OCI-LY1 (cell line): ENCODE measurements at regions not wholly inside any gene's neighbourhood (a gene's known extent, or its start where the extent isn't known, plus 50 kb on each side); places are given as distances from the start of the nearest gene placed in this dataset.

Source experiments
- H2AFZ ChIP-seq: fragments of 200-600 bp; sonication (generic), shearing (Covaris generic); 2 replicates; pipeline ENCODE4 v1.6.0; 2014; ENCODE audit warnings: antibody characterized with exemption, mild to moderate bottlenecking, low read length
- H3F3A ChIP-seq: fragments of 200-600 bp; sonication (generic), shearing (Covaris generic); 2 replicates; pipeline ENCODE4 v1.6.0; 2014; ENCODE audit warnings: mild to moderate bottlenecking, antibody characterized with exemption, low read length, moderate library complexity; ENCODE audit not compliant: insufficient read depth
- H3K27ac ChIP-seq: fragments of 200-600 bp; sonication (generic); 2 replicates; pipeline ENCODE4 v1.5.1; 2014; ENCODE audit warnings: low read length, mixed run types, mild to moderate bottlenecking, low read depth; ENCODE audit not compliant: poor library complexity, severe bottlenecking
- H3K27me3 ChIP-seq: fragments of 200-600 bp; sonication (generic); 2 replicates; pipeline ENCODE4 v1.6.0; 2014; ENCODE audit warnings: antibody characterized with exemption, mild to moderate bottlenecking, low read length, moderate library complexity; ENCODE audit not compliant: insufficient read depth
- H3K36me3 ChIP-seq: fragments of 200-600 bp; sonication (generic); 2 replicates; pipeline ENCODE4 v1.6.1; 2014; ENCODE audit warnings: mild to moderate bottlenecking, antibody characterized with exemption, low read length, moderate library complexity, mixed read lengths; ENCODE audit not compliant: insufficient read depth
- H3K4me1 ChIP-seq: fragments of 200-600 bp; sonication (generic); 2 replicates; pipeline ENCODE4 v1.5.1; 2014; ENCODE audit warnings: mild to moderate bottlenecking, low read length, moderate library complexity; ENCODE audit not compliant: insufficient read depth, severe bottlenecking
- H3K4me2 ChIP-seq: fragments of 200-600 bp; sonication (generic), shearing (Covaris generic); 2 replicates; pipeline ENCODE4 v1.6.1; 2014; ENCODE audit warnings: low read length
- H3K4me3 ChIP-seq: fragments of 200-600 bp; sonication (generic); 2 replicates; pipeline ENCODE4 v1.5.1; 2014; ENCODE audit warnings: low read length, low read depth, mild to moderate bottlenecking, mixed read lengths; ENCODE audit not compliant: poor library complexity, severe bottlenecking
- H3K79me2 ChIP-seq: fragments of 200-600 bp; shearing (Covaris generic); 2 replicates; pipeline ENCODE4 v1.6.1; 2016; ENCODE audit warnings: mixed run types, low read length, mixed read lengths; ENCODE audit not compliant: insufficient read depth
- H3K9ac ChIP-seq: fragments of 200-600 bp; sonication (generic), shearing (Covaris generic); 2 replicates; pipeline ENCODE4 v1.6.1; 2014; ENCODE audit warnings: mild to moderate bottlenecking, low read length, mixed read lengths
- H3K9me2 ChIP-seq: fragments of 200-600 bp; sonication (generic), shearing (Covaris generic); 2 replicates; pipeline ENCODE4 v1.6.1; 2014; ENCODE audit warnings: low read depth, mild to moderate bottlenecking, low read length, mixed read lengths
- H3K9me3 ChIP-seq: fragments of 200-600 bp; shearing (Covaris generic); 2 replicates; pipeline ENCODE4 v1.6.1; 2014; ENCODE audit warnings: low read length, mixed read lengths
- H4K20me1 ChIP-seq: fragments of 200-600 bp; sonication (generic), shearing (Covaris generic); 2 replicates; pipeline ENCODE4 v1.6.0; 2016; ENCODE audit warnings: mild to moderate bottlenecking, low read length; ENCODE audit not compliant: insufficient read depth
- EZH2 ChIP-seq: fragments of 200-600 bp; sonication (generic), shearing (Covaris generic); IDR thresholded peaks from 2 replicates; pipeline ENCODE4 v1.8.0; 2017; ENCODE audit warnings: borderline replicate concordance, mixed run types, mild to moderate bottlenecking, antibody characterized with exemption, low read length, moderate library complexity, mixed read lengths
- TF ChIP-seq, protein P1 (sequence below): fragments of 200-600 bp; sonication (generic), shearing (Covaris generic); IDR thresholded peaks from 2 replicates; pipeline ENCODE4 v1.5.1; 2017; ENCODE audit warnings: mild to moderate bottlenecking, antibody characterized with exemption, low read length, moderate library complexity, mixed read lengths

DNA sequence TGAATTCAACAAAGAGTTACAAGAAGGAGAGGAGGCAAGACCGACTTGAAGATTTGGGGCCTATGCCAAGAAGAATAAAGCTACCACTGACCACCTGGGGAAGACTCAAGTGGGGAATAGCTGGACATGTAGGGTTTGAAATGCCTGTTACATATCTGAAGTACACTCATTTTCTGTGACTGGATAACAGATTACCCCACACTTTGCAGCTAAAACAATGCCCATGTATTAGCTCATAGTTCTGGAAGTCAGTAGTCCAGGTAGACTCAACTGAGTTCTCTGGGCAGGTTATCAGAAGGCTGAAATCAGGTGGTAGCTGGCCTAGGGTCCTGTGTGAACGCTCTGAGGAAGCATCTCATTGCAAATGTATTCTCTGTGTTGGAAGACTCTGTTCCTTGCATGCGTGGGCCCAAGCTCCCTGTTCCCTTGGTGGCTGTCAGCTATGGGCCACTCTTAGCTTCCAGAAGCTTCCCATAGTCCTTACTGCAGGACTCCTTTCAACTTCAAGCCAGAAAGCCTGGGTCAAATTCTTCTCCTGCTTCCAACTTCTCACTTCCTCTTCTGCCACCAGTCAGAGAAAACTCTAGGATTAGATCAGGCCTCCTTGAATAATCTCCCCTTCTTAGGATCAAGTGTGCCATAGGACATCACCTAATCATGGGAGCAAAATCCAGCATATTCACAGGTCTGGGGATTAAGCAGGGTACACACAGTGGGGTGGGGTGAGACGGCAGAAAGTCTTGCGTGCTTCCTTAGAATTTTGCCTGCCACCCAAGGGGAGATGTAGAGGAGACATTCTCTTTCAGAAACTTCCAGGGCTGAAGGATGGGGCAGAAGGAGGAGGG is 187.8 kb downstream of the SHQ1 start:
- H4K20me1 ChIP-seq, result no peaks in the 10 kb centered on the region
- H3K4me1 ChIP-seq, result no peaks in the 10 kb centered on the region
- no peak overlapping the region for H3K9ac ChIP-seq
- H3K27me3 ChIP-seq, result peaks cover 5% of the 10 kb centered on the region
- H2AFZ ChIP-seq, result no peak overlapping the region
- H3K4me3 ChIP-seq, result no peak overlapping the region
- H3K36me3 ChIP-seq, result no peaks in the 10 kb centered on the region
- no peaks in the 10 kb centered on the region for H3F3A ChIP-seq
- H3K27ac ChIP-seq, result no peak overlapping the region
- H3K79me2 ChIP-seq, result no peaks in the 10 kb centered on the region
- H3K9me3 ChIP-seq, result no peaks in the 10 kb centered on the region
- H3K4me2 ChIP-seq, result no peak overlapping the region
- TF ChIP-seq, protein P1, sequence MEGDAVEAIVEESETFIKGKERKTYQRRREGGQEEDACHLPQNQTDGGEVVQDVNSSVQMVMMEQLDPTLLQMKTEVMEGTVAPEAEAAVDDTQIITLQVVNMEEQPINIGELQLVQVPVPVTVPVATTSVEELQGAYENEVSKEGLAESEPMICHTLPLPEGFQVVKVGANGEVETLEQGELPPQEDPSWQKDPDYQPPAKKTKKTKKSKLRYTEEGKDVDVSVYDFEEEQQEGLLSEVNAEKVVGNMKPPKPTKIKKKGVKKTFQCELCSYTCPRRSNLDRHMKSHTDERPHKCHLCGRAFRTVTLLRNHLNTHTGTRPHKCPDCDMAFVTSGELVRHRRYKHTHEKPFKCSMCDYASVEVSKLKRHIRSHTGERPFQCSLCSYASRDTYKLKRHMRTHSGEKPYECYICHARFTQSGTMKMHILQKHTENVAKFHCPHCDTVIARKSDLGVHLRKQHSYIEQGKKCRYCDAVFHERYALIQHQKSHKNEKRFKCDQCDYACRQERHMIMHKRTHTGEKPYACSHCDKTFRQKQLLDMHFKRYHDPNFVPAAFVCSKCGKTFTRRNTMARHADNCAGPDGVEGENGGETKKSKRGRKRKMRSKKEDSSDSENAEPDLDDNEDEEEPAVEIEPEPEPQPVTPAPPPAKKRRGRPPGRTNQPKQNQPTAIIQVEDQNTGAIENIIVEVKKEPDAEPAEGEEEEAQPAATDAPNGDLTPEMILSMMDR, result no peak
- TF ChIP-seq EZH2, result no peak
- H3K9me2 ChIP-seq, result no peaks in the 10 kb centered on the region

DNA sequence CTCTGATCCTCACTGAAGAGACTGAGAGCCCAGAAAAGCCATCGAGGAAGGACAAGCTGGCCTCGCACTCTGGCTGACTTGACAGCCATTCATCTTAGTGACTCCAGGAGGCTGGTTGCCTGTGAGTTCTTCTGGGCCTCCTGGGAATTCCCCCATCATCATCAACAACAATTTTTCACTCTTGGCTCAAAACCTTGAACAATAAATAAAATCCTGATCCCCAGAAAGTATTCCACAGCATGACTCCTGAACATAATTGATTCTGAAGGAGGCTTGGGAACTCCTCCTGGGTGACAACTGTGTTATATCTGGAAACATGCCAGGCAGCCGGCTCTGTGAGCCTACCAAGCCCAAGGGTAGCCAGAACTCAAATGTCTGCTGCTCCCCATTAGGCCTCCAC is 188.6 kb downstream of the SHQ1 start:
- no peak overlapping the region for H2AFZ ChIP-seq

DNA sequence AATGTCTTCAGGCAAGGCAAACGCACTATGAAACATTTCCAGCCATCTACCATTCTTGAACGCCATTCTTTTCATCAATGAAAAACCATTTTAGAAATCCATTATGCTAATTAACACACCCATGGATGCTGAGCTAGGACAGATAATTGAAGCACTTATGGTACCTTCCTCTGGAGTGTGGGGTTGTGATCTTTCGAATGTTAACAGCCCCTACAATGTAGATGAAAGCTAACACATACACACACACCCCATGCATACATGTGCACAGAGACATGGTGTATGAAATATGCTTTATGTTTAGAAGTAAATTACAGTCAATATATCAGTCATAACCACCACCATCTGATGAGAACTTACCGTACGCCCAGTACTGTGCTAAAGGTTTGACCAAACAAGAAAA is 189.1 kb downstream of the SHQ1 start:
- H3K9ac ChIP-seq, result no peak overlapping the region

More for the DNA sequence above, 188.6 kb downstream of the SHQ1 start:
- no peaks in the 10 kb centered on the region for H3K9me3 ChIP-seq
- no peak overlapping the region for H3K9ac ChIP-seq
- H3K4me1 ChIP-seq, result no peaks in the 10 kb centered on the region
- no peaks in the 10 kb centered on the region for H3K79me2 ChIP-seq
- TF ChIP-seq, protein P1, result no peak
- peaks cover 5% of the 10 kb centered on the region for H3K27me3 ChIP-seq
- H3F3A ChIP-seq, result no peaks in the 10 kb centered on the region
- H3K4me2 ChIP-seq, result no peak overlapping the region
- no peak overlapping the region for H3K27ac ChIP-seq
- no peaks in the 10 kb centered on the region for H3K36me3 ChIP-seq
- no peaks in the 10 kb centered on the region for H3K9me2 ChIP-seq
- H4K20me1 ChIP-seq, result no peaks in the 10 kb centered on the region
- H3K4me3 ChIP-seq, result no peak overlapping the region

More for the DNA sequence above, 189.1 kb downstream of the SHQ1 start:
- Histone ChIP-seq H3K9me2 (no peaks in the 10 kb centered on the region), H3K79me2 (no peaks in the 10 kb centered on the region), H3K9me3 (no peaks in the 10 kb centered on the region), H4K20me1 (no peaks in the 10 kb centered on the region), H3K4me1 (no peaks in the 10 kb centered on the region), H3K4me3 (no peak overlapping the region), H3K27me3 (peaks cover 5% of the 10 kb centered on the region), H3F3A (no peaks in the 10 kb centered on the region), H3K27ac (no peak overlapping the region), H3K36me3 (no peaks in the 10 kb centered on the region), H3K4me2 (no peak overlapping the region), H2AFZ (no peak overlapping the region)
- TF ChIP-seq, protein P1, result no peak
- no peak for TF ChIP-seq EZH2
